ENCODE measurements at regions not wholly inside any gene's neighbourhood (a gene's known extent, or its start where the extent isn't known, plus 50 kb on each side); places are given as distances from the start of the nearest gene placed in this dataset.

DNA sequence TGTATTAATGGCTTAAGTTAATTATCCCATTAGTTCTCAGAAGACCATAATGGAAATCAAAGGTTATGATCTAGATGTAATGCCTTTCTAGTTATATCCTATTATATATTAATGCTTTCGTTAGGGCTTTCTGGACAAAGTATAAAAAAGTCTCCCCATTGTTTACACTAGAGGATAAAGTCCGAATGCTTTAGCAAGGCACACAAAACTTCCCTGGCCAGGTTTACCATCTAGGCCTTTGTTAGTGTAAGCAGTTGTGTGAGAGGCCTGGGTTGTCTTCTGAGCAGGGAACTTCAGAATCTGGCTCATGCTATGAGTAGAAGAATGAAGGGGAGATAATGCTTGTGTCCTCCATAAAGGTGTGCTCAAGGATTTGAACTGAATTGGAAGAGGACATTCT is 106.3 kb upstream of the MEIS2 start:
- DNase-seq (ENCODE audit: low read depth): no peak
- TF ChIP-seq POLR2A (IDR thresholded peaks at IDR 0.05; ENCODE audit: extremely low read depth, insufficient read length) (no peak), MYC (IDR thresholded peaks at IDR 0.05; ENCODE audit: low read depth, low read length) (no peak)
- TF ChIP-seq, protein P1, sequence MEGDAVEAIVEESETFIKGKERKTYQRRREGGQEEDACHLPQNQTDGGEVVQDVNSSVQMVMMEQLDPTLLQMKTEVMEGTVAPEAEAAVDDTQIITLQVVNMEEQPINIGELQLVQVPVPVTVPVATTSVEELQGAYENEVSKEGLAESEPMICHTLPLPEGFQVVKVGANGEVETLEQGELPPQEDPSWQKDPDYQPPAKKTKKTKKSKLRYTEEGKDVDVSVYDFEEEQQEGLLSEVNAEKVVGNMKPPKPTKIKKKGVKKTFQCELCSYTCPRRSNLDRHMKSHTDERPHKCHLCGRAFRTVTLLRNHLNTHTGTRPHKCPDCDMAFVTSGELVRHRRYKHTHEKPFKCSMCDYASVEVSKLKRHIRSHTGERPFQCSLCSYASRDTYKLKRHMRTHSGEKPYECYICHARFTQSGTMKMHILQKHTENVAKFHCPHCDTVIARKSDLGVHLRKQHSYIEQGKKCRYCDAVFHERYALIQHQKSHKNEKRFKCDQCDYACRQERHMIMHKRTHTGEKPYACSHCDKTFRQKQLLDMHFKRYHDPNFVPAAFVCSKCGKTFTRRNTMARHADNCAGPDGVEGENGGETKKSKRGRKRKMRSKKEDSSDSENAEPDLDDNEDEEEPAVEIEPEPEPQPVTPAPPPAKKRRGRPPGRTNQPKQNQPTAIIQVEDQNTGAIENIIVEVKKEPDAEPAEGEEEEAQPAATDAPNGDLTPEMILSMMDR (IDR thresholded peaks at IDR 0.05; ENCODE audit: low read depth, low read length): no peak
- TF ChIP-seq, protein P2, sequence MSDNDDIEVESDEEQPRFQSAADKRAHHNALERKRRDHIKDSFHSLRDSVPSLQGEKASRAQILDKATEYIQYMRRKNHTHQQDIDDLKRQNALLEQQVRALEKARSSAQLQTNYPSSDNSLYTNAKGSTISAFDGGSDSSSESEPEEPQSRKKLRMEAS (IDR thresholded peaks at IDR 0.05; ENCODE audit: low read depth, low read length): no peak
- no peak overlapping the region for H3K4me3 ChIP-seq (ENCODE audit: low read depth, low read length)

DNA sequence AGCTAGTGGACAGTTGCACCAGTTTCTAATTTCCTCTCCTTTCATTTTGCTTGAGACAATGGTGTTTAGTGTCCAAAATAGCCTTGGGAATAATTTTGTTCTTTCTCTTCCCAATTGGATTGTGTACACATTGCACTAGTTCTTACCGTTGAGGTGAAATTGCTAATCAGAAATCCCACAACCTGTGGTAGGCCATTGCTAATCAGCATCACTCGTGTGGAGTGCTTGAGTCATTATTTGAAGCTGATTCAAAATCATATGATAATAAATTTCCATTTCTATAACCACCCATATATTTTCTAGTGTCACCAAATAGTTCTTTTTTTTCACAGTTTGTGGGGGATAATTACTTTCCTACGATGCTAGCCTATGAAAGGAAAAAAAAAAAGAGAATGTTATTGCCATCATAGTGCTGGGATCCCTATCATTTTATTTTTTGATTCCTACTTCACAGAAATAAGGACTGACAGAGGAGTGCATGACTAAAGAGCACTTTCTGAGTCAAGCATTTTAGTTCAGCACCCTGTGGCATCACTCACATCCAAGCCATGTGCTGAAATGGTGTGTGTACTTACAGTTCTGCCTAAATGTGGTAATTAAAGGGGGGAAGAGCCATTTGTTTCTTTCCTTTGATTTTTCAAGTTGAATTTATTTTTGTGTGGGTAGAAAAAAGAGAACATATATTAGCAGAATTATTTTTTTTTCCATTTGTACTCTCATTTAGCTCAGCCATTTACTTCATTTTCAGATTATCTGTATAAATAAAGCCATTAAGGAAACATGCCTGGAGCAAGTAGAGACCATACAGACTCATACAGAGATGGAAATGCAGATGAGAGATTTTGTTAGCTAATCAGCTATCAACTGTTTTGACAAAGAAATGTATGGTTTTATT is 108.0 kb upstream of the MEIS2 start:
- DNase-seq (ENCODE audit: low read depth): no peak
- no peak overlapping the region for H3K4me3 ChIP-seq (ENCODE audit: low read depth, low read length)
- TF ChIP-seq, protein P1 (IDR thresholded peaks at IDR 0.05; ENCODE audit: low read depth, low read length): no peak
- TF ChIP-seq, protein P2 (IDR thresholded peaks at IDR 0.05; ENCODE audit: low read depth, low read length): no peak
- TF ChIP-seq MYC (IDR thresholded peaks at IDR 0.05; ENCODE audit: low read depth, low read length) (no peak), POLR2A (IDR thresholded peaks at IDR 0.05; ENCODE audit: extremely low read depth, insufficient read length) (no peak)

DNA sequence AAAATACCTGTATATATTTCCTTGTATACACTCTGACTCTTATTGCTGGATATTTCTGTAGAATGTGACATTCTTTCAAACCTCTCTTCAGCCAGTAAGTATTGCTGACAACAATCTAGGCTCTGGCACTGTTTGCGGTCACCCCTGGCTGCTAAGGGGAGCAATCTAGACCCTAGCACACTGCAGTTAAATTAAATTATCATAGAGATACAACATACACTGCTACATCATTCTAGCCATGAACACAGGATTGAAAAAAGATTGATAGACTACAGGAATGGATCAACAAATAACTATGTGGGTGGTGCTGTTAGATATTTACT is 108.7 kb upstream of the MEIS2 start:
- H3K4me3 ChIP-seq (ENCODE audit: low read depth, low read length): no peak overlapping the region
- TF ChIP-seq MYC (IDR thresholded peaks at IDR 0.05; ENCODE audit: low read depth, low read length) (no peak), POLR2A (IDR thresholded peaks at IDR 0.05; ENCODE audit: extremely low read depth, insufficient read length) (no peak)
- TF ChIP-seq, protein P1 (IDR thresholded peaks at IDR 0.05; ENCODE audit: low read depth, low read length): no peak
- TF ChIP-seq, protein P2 (IDR thresholded peaks at IDR 0.05; ENCODE audit: low read depth, low read length): no peak
- no peak for DNase-seq (ENCODE audit: low read depth)

DNA sequence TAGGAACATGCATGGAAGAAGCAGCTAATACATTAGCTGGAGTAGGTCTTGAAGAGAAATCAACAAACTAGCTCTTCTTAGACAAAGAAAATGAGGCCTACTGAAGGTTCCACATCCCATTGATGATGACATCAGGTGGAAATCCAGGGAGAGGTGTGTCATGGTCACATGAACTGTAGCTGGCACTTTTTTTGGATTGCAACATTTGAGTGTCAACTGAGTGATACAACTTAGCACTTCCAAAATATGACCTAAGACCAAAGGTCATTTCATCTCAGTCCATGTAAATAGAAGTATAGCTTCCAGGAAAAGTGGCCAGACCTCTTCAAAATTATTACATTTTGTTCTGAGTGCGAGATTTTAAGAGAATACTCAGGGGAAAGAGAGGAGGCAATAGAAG is 117.2 kb upstream of the MEIS2 start:
- TF ChIP-seq, protein P1 (IDR thresholded peaks at IDR 0.05; ENCODE audit: low read depth, low read length): no peak
- TF ChIP-seq POLR2A (IDR thresholded peaks at IDR 0.05; ENCODE audit: extremely low read depth, insufficient read length) (no peak), MYC (IDR thresholded peaks at IDR 0.05; ENCODE audit: low read depth, low read length) (no peak)
- TF ChIP-seq, protein P2 (IDR thresholded peaks at IDR 0.05; ENCODE audit: low read depth, low read length): no peak

DNA sequence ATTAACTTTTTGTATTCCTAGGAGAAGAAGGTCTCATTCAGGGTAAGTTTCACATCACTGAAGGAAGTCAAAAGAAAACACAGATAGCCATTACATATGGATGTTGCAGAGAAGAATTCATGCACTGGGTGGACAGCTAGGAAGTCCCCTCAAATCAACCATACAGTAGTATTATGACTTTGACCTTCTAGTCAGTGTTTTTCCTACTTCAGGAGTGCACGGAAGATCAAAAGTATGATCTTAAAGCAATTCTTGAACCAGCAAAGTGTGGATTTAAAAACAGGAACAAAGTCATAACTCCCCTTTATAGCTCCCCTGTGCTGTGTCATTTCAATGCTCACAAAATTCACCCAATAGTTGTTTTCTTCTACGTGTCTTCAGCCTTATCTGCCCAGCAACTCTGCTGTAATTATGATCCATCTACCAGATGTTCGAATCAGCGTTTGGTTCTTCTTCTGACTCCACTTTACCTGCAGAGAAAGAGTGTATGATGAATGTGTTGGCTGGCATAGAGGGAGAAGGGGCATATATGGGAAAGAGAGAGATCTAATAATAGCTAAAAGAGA is 118.1 kb upstream of the MEIS2 start:
- no peak for DNase-seq (ENCODE audit: low read depth)
- no peak for TF ChIP-seq POLR2A (IDR thresholded peaks at IDR 0.05; ENCODE audit: extremely low read depth, insufficient read length)
- TF ChIP-seq, protein P2 (IDR thresholded peaks at IDR 0.05; ENCODE audit: low read depth, low read length): no peak
- TF ChIP-seq, protein P1 (IDR thresholded peaks at IDR 0.05; ENCODE audit: low read depth, low read length): no peak
- no peak for TF ChIP-seq MYC (IDR thresholded peaks at IDR 0.05; ENCODE audit: low read depth, low read length)
- H3K4me3 ChIP-seq (ENCODE audit: low read depth, low read length): no peak overlapping the region

More for the DNA sequence above, 117.2 kb upstream of the MEIS2 start:
- H3K4me3 ChIP-seq (ENCODE audit: low read depth, low read length): no peak overlapping the region
- no peak for DNase-seq (ENCODE audit: low read depth)

Measured in NB4 (cell line).